GM10266 (cell line): ENCODE measurements at regions not wholly inside any gene's neighbourhood (a gene's known extent, or its start where the extent isn't known, plus 50 kb on each side); places are given as distances from the start of the nearest gene placed in this dataset.
"Not testable (repeated sequence)": the region's sequence is repeated elsewhere in the genome, so short reads cannot be mapped to it uniquely, and the experiment has no call there.

Source experiments
- DNase-seq: peaks from one replicate; pipeline ENCODE4 v3.0.0; 2012; ENCODE audit errors: extremely low spot score
- TF ChIP-seq, protein P1 (sequence below): IDR thresholded peaks from 2 replicates; pipeline ENCODE4 v1.5.1; 2012; ENCODE audit warnings: mild to moderate bottlenecking, low read depth; ENCODE audit not compliant: control insufficient read depth, insufficient read depth; ENCODE audit errors: missing control alignments

DNA sequence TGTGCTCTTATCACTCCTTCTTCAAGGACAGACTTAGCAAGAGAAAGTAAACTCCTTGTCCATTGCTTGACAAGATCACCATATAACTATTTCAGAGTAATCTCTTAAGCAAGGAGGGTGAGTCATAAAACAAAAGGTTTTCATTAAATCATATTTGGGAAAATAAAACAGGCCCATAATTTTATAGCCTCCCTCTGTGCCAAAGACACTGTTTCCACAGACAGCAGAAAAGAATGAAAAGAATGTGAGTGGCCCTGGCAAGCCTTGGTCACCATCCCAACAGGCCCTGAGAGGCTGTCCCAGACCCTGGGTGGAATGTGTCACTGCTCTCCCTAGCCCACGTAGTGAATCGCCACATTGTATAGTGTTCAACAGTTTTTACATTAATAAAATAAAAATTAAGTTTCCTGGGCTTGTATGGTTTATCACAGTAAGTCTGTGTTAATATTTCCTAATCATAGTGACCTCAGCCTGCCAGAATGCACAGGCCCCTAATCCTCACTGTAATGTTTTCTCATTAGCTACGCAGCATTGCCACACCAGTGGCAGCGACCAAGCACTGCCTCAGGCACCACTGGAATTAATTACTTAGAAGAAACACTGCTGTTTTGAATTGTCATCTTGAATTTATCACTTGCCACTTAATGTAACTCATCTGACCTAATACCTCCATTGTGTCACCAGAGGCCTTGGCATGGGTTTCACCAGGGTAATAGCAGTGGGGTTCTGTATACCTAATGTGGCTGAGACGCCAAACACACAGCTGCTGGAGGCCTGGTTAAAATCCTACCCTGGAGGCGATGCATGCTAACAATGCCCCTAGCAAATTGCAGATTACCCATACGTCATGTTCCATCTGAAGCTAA, 401.9 kb downstream of the LNPK start:
- DNase-seq, result no peak
- TF ChIP-seq, protein P1, sequence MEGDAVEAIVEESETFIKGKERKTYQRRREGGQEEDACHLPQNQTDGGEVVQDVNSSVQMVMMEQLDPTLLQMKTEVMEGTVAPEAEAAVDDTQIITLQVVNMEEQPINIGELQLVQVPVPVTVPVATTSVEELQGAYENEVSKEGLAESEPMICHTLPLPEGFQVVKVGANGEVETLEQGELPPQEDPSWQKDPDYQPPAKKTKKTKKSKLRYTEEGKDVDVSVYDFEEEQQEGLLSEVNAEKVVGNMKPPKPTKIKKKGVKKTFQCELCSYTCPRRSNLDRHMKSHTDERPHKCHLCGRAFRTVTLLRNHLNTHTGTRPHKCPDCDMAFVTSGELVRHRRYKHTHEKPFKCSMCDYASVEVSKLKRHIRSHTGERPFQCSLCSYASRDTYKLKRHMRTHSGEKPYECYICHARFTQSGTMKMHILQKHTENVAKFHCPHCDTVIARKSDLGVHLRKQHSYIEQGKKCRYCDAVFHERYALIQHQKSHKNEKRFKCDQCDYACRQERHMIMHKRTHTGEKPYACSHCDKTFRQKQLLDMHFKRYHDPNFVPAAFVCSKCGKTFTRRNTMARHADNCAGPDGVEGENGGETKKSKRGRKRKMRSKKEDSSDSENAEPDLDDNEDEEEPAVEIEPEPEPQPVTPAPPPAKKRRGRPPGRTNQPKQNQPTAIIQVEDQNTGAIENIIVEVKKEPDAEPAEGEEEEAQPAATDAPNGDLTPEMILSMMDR, result no peak

DNA sequence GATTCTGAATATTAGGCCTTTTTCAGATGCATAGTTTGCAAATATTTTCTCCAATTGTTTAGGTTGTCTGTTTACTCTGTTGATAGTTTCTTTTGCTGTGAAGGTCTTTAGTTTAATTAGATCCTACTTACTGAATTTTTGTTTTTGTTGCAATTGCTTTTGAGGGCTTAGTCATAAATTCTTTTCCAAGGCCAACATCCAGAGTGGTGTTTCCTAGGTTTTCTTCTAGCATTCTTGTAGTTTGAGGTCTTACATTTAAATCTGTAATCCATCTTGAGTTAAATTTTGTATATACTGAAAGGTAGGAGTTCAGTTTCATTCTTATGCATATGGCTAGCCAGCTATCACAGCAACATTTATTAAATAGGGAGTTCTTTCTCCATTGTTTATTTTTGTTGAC, 404.8 kb downstream of the LNPK start:
- DNase-seq, result no peak
- TF ChIP-seq, protein P1, result no peak

DNA sequence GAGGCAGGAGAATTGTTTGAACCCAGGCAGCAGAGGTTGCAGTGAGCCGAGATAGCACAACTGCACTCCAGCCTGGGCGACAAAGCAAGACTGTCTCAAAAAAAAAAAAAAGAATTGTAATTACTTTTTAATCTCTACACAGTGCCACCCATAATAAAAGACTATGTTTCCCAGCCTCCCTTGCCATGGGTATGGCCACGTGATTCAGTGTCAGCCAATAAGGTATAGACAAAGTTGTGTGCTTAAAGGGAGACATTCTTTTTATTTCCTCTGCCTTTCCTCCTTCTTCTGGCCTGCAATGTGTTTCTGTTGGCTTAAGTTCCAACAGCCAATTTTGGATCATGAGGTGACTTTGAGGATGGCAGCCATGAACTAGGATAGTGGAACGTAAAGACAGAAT, 406.9 kb downstream of the LNPK start:
- TF ChIP-seq, protein P1, result no peak
- no peak for DNase-seq

DNA sequence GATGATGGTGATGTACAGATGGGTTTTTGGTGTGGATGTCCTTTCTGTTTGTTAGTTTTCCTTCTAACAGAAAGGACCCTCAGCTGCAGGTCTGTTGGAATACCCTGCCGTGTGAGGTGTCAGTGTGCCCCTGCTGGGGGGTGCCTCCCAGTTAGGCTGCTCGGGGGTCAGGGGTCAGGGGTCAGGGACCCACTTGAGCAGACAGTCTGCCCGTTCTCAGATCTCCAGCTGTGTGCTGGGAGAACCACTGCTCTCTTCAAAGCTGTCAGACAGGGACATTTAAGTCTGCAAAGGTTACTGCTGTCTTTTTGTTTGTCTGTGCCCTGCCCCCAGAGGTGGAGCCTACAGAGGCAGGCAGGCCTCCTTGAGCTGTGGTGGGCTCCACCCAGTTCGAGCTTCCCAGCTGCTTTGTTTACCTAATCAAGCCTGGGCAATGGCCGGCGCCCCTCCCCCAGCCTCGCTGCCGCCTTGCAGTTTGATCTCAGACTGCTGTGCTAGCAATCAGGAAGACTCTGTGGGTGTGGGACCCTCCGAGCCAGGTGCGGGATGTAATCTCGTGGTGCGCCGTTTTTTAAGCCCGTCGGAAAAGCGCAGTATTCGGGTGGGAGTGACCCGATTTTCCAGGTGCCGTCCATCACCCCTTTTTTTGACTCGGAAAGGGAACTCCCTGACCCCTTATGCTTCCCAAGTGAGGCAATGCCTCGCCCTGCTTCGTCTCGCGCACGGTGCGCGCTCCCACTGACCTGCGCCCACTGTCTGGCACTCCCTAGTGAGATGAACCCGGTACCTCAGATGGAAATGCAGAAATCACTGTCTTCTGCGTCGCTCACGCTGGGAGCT, 408.2 kb downstream of the LNPK start:
- DNase-seq, result not testable (repeated sequence)

DNA sequence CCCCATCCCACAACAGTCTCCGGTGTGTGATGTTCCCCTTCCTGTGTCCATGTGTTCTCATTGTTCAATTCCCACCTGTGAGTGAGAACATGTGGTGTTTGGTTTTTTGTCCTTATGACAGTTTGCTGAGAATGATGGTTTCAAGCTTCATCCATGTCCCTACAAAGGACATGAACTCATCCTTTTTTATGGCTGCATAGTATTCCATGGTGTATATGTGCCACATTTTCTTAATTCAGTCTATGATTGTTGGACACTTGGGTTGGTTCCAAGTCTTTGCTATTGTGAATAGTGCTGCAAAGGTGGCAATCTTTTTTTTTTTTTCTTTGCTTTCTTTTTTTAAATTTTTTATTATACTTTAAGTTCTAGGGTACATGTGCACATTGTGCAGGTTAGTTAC, 406.7 kb upstream of the ATP5MC3 start:
- DNase-seq, result not testable (repeated sequence)

DNA sequence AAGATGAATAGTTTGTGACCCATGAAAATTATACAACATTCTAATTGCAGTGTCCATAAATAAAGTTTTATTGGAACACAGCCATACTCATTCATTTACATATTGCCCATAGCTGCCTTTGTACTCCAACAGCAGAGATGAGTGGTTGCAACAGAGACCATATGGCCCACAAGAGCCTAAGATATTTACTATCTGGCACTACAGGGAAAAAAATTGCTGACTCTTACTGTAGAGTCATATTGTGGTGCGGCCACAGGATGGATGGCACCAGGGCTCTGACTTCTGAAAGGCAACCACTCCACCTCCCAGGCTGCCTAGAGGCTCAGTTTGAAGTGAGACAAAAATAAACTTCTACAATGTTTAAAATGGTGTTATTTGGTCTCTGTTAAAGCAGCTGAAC, 404.0 kb upstream of the ATP5MC3 start:
- no peak for DNase-seq
- TF ChIP-seq, protein P1, result no peak

DNA sequence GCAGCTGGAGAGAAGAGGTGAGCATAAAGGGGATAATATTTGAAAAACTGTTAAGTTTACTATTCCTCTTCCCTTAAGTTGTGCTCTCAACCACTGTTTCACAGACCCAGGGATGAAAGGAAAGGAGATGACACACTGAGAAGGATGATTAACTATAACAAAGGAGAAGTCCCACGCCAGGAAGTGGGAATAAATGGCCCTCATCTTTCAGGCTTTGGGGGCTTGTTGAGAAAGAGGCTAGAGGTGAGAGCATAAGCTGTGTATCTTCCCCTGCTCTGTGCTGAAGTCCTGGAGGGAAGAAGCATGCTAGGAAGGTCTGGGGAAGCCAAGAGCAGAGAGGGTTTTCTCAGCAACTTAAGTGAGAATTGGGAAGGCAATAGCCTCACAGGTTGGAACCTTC, 399.1 kb upstream of the ATP5MC3 start:
- TF ChIP-seq, protein P1, result no peak

DNA sequence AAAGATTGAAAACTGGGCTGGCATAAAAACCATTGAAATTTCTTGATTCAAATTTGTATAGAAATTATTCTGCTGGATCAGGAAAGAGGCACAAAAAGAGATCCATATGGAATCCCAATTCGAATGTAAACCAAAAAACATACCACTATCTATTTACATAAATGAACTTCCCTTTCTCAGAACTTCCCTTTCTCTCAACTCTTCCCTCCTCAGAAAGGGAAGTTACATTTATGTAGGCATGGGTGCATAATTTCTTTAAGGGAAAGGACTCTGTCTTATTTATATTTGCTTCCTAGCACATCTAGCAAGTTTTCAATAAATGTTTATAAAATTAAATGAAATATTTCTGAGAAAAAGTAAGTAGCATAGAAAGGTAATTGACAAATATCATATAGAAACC, 398.1 kb upstream of the ATP5MC3 start:
- TF ChIP-seq, protein P1, result no peak
- no peak for DNase-seq

More for the DNA sequence above, 399.1 kb upstream of the ATP5MC3 start:
- DNase-seq, result no peak
